ENCODE measurements at regions not wholly inside any gene's neighbourhood (a gene's known extent, or its start where the extent isn't known, plus 50 kb on each side); places are given as distances from the start of the nearest gene placed in this dataset.

DNA sequence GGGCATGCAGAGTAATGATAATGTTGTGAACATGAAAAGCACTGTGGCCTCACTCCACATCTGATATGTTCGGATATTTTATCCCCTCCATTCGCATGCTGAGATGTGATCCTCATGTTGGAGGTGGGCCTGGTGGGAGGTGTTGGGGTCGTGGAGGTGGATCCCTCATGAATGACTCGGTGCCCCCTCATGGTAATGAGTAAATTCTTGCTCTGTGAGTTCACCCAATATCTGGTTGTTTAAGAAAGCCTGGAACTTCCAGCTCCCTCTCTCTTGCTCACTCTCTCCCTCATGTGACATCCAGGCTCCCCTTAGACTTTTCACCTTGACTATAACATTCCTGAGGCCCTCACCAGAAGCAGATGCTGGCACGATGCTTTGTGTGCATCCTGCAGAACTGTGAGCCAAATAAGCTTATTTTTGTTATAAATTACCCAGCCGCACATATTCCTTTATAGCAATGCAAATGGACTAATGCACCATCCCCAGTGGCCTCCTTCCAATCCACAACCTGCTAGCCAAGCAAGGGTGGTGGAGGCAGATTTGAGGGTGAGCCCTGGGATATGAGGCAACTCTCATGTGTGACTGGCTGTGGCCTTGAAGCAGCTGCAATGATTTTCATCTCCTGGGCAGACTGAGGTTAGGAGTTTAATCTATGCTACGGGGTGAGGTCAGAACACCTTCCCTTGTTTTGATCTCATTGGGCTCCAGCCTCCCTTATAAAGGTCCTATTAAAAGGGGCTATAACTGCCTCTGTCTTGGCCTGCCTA is 276.5 kb downstream of the ETS1 start:
- no peak for DNase-seq (ENCODE audit: insufficient read length, low spot score)
- FAIRE-seq = no peak
- TF ChIP-seq, protein P1, sequence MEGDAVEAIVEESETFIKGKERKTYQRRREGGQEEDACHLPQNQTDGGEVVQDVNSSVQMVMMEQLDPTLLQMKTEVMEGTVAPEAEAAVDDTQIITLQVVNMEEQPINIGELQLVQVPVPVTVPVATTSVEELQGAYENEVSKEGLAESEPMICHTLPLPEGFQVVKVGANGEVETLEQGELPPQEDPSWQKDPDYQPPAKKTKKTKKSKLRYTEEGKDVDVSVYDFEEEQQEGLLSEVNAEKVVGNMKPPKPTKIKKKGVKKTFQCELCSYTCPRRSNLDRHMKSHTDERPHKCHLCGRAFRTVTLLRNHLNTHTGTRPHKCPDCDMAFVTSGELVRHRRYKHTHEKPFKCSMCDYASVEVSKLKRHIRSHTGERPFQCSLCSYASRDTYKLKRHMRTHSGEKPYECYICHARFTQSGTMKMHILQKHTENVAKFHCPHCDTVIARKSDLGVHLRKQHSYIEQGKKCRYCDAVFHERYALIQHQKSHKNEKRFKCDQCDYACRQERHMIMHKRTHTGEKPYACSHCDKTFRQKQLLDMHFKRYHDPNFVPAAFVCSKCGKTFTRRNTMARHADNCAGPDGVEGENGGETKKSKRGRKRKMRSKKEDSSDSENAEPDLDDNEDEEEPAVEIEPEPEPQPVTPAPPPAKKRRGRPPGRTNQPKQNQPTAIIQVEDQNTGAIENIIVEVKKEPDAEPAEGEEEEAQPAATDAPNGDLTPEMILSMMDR (IDR thresholded peaks at IDR 0.05; ENCODE audit: insufficient read depth, missing control alignments) = no peak

DNA sequence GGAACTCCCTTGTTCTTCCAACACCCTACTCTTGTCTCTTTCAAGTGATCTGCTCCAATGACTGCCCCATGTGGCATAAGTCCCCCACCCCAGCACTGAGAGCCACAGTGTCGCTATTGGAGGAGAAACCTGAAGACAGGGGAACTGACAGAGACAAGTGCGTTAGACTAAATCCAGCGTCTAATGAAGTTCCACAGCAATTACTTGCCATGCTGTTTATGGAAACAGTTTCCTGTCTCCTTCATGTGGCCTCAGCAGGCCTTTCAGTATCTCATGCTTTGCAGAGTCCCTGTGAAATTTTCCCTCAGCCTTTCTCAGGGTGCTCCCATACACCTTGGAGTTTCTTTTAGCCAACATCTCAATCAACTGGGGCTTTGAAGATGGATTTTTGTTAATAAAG is 277.4 kb downstream of the ETS1 start:
- TF ChIP-seq, protein P1 (IDR thresholded peaks at IDR 0.05; ENCODE audit: insufficient read depth, missing control alignments) = no peak
- DNase-seq (ENCODE audit: insufficient read length, low spot score) (no peak), FAIRE-seq (no peak)

DNA sequence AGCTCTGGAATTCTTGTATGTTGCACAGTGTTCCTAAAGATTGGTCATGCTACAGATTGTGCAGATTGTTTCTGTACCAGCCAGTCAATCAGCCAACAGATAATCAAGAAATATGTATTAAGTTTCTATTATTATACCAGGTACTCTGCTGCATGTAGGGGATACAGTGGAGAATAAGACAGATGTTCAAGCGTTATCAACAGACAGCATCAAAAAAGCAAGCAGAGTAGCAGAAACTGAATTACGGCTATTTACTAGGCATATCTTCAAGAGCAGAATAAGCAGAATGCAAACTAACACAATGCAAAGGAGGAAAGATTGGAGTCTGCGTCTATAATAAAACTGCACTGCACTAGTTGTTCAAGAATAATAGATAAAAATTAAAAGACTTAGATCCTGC is 278.6 kb downstream of the ETS1 start:
- TF ChIP-seq, protein P1 (IDR thresholded peaks at IDR 0.05; ENCODE audit: insufficient read depth, missing control alignments) = no peak
- FAIRE-seq (no peak), DNase-seq (ENCODE audit: insufficient read length, low spot score) (no peak)

DNA sequence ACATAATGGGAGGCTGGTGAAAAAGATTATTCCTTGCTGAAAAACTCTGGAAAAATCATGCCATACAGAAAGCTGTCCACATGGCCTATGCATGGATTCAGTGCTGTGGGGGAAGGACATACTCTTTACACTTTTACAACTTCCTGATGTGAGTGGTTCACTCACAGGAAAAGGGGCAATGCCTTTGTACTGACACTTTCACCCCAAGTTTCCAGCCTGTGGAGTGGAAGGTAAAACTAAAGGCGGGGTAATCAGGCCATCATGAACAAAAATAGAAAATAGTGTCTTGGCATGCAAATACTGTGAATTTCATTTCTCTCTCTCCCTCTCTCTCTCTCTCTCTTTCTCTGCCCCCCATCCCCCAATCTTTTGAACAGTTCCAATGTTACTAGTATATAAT is 281.8 kb downstream of the ETS1 start:
- DNase-seq (ENCODE audit: insufficient read length, low spot score) (no peak), FAIRE-seq (no peak)
- TF ChIP-seq, protein P1 (IDR thresholded peaks at IDR 0.05; ENCODE audit: insufficient read depth, missing control alignments) = no peak

DNA sequence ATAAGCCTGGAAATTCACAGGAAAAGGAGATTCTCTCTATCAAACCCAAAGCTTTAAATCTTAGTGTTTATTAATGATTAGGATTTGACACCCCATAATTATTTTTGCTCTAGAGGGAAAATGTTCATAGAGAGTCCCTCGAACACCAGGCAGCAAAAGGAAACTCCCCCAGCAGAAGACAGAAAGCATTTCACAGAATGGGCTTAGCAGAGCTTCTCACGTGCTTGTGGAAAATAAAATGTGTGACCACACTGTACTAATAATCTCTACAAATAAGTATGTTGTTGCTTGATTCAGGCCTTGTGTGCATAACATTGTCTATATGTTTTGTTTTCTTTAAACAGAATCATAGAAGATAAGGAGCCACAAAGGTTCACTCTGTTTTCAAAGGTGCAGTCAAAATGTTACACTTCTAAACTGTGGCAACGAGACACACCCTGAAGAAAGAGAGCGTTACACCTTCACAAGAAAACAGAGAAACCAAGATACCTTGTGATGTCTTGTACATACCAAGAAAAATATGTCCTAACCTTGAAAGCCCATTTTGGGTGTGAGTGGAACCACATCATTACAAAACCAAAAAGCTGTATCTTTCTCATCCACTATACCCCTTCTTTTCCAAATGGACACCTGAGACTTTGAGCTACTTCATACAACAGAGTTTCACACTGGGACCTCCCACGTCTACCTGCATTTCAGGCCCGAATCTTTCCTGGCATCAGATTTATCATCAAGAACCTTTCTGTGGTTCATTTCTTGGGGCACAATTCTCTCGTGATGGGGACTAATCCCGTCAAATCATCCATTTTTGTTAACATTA is 282.5 kb downstream of the ETS1 start:
- TF ChIP-seq, protein P1 (IDR thresholded peaks at IDR 0.05; ENCODE audit: insufficient read depth, missing control alignments) = no peak
- FAIRE-seq = no peak
- DNase-seq (ENCODE audit: insufficient read length, low spot score) = no peak

DNA sequence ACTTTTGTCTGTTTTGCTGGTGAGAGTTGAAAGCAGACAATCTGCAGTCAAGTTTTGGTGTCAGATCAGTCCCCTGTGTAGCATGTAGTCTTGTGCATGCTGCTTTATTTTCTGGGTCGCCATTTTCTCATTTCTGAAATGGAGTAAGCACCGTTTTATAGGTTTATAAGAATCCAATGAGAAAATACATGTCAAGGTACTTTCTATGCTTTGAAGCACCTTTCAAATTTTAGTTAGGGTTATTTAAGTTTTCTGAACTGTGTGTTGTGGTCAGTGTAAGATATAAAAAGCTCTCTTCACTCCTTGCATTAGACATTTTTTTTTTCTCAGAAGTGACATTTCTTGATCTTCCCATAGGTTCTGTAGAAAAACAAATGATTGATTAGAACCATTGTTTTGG is 283.2 kb downstream of the ETS1 start:
- DNase-seq (ENCODE audit: insufficient read length, low spot score) = no peak
- TF ChIP-seq, protein P1 (IDR thresholded peaks at IDR 0.05; ENCODE audit: insufficient read depth, missing control alignments) = no peak
- FAIRE-seq = no peak

DNA sequence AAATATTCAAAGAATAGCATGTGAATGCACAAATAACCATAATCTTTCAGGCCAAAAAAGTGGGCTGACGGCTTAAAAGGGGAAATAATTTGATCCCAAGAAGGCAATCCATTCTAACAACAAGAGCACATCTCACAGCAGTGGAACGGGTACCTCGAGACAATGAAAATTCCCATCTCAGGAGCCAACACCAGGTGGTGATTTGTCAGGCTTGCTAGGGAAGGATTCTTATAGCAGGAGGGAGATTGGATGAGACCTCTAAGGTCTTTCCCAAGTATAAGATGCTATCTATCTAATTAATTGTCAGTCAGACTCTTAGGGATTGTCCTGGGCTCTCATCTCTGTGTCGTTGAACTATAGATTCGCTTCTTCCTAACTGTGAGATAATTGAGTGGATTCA is 284.0 kb downstream of the ETS1 start:
- no peak for DNase-seq (ENCODE audit: insufficient read length, low spot score)
- TF ChIP-seq, protein P1 (IDR thresholded peaks at IDR 0.05; ENCODE audit: insufficient read depth, missing control alignments) = no peak
- FAIRE-seq = no peak
